ENCODE measurements at regions not wholly inside any gene's neighbourhood (a gene's known extent, or its start where the extent isn't known, plus 50 kb on each side); places are given as distances from the start of the nearest gene placed in this dataset.

DNA sequence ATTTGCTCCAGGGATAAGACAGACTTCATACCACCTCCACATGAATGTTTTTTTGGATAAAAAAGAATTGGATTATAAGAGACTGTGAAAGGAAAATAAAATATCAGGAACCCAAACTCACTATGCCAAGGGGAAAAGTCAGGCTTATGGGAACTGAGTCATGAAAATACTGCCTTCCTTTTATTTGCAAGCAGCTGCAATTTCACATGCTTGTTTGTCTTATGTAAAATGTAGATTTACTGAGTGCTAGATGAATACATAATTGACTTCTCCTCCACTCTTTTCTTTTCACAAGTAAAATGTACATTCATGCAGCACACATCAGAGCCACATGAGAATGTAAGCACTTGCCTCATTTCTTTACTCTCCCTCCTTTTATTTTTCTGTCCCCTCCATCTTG, 940.8 kb upstream of the MBL2 start:
- Histone ChIP-seq H3K27ac (ENCODE audit: low read depth, low read length, poor library complexity, severe bottlenecking) (no peak overlapping the region), H3K79me2 (ENCODE audit: insufficient read depth, low read length) (no peaks in the 10 kb centered on the region), H3K4me1 (ENCODE audit: insufficient read depth, low read length, severe bottlenecking) (no peaks in the 10 kb centered on the region), H4K20me1 (ENCODE audit: insufficient read depth, low read length) (no peaks in the 10 kb centered on the region), H3K9me3 (ENCODE audit: low read length) (no peaks in the 10 kb centered on the region), H3K9me2 (ENCODE audit: low read depth, low read length) (no peaks in the 10 kb centered on the region), H3K4me3 (ENCODE audit: low read depth, low read length, poor library complexity, severe bottlenecking) (no peak overlapping the region), H3K4me2 (ENCODE audit: low read length) (no peak overlapping the region), H2AFZ (ENCODE audit: low read length) (no peak overlapping the region), H3K36me3 (ENCODE audit: insufficient read depth, low read length) (no peaks in the 10 kb centered on the region), H3K9ac (ENCODE audit: low read length) (no peak overlapping the region), H3K27me3 (ENCODE audit: insufficient read depth, low read length) (no peaks in the 10 kb centered on the region), H3F3A (ENCODE audit: insufficient read depth, low read length) (no peaks in the 10 kb centered on the region)
- TF ChIP-seq, protein P1, sequence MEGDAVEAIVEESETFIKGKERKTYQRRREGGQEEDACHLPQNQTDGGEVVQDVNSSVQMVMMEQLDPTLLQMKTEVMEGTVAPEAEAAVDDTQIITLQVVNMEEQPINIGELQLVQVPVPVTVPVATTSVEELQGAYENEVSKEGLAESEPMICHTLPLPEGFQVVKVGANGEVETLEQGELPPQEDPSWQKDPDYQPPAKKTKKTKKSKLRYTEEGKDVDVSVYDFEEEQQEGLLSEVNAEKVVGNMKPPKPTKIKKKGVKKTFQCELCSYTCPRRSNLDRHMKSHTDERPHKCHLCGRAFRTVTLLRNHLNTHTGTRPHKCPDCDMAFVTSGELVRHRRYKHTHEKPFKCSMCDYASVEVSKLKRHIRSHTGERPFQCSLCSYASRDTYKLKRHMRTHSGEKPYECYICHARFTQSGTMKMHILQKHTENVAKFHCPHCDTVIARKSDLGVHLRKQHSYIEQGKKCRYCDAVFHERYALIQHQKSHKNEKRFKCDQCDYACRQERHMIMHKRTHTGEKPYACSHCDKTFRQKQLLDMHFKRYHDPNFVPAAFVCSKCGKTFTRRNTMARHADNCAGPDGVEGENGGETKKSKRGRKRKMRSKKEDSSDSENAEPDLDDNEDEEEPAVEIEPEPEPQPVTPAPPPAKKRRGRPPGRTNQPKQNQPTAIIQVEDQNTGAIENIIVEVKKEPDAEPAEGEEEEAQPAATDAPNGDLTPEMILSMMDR (IDR thresholded peaks at IDR 0.05; ENCODE audit: low read length), result no peak
- TF ChIP-seq EZH2 (IDR thresholded peaks at IDR 0.05; ENCODE audit: borderline replicate concordance, low read length), result no peak

DNA sequence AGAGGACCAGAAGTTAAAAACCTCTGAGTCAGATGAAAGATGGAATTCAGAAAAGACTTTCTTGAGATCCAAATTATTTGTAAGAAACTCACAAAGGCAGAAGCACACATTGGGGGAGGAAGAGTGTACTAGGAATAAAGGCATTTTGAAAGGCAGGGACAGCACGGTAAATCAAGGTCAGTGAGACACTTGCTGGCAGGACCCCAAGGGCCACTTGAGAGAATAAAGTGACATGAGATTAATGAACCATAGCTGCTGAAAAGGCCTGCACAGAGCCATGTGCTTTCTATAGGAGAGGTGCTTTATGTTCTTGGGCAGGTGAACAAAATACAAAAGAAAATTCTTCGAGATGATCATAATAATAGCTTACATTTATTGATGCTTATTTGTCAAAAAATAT, 929.9 kb upstream of the MBL2 start:
- H3K79me2 ChIP-seq (ENCODE audit: insufficient read depth, low read length), result no peaks in the 10 kb centered on the region
- H3K9me2 ChIP-seq (ENCODE audit: low read depth, low read length), result no peaks in the 10 kb centered on the region
- no peak overlapping the region for H3K27ac ChIP-seq (ENCODE audit: low read depth, low read length, poor library complexity, severe bottlenecking)
- H3K9me3 ChIP-seq (ENCODE audit: low read length), result no peaks in the 10 kb centered on the region
- no peaks in the 10 kb centered on the region for H3F3A ChIP-seq (ENCODE audit: insufficient read depth, low read length)
- H3K4me3 ChIP-seq (ENCODE audit: low read depth, low read length, poor library complexity, severe bottlenecking), result no peak overlapping the region
- H3K9ac ChIP-seq (ENCODE audit: low read length), result no peak overlapping the region
- TF ChIP-seq EZH2 (IDR thresholded peaks at IDR 0.05; ENCODE audit: borderline replicate concordance, low read length), result no peak
- TF ChIP-seq, protein P1 (IDR thresholded peaks at IDR 0.05; ENCODE audit: low read length), result no peak
- no peaks in the 10 kb centered on the region for H3K36me3 ChIP-seq (ENCODE audit: insufficient read depth, low read length)
- no peaks in the 10 kb centered on the region for H3K4me1 ChIP-seq (ENCODE audit: insufficient read depth, low read length, severe bottlenecking)
- H2AFZ ChIP-seq (ENCODE audit: low read length), result no peak overlapping the region
- no peak overlapping the region for H3K4me2 ChIP-seq (ENCODE audit: low read length)
- no peaks in the 10 kb centered on the region for H4K20me1 ChIP-seq (ENCODE audit: insufficient read depth, low read length)
- H3K27me3 ChIP-seq (ENCODE audit: insufficient read depth, low read length), result no peaks in the 10 kb centered on the region

DNA sequence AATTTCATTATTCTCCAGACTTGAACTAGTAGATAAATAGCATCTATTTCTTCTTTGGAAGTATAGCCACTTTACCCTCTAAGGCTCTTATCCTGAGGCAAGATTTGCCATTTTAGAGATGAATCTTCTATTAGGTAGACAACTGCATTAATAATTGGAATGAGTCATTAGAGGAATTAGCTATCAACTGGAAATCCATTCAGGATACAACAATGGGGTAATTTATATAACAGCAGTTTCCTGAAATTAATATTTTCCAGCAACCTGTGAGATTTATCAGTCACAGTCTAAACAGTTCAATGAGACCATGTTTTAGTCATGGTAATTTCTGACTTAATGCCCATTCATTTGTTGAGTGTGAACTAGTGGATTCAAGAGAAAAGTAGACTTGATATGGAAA, 928.6 kb upstream of the MBL2 start:
- Histone ChIP-seq H3K4me2 (ENCODE audit: low read length) (no peak overlapping the region), H3K4me1 (ENCODE audit: insufficient read depth, low read length, severe bottlenecking) (no peaks in the 10 kb centered on the region), H3K9ac (ENCODE audit: low read length) (no peak overlapping the region), H3K27me3 (ENCODE audit: insufficient read depth, low read length) (no peaks in the 10 kb centered on the region), H3K36me3 (ENCODE audit: insufficient read depth, low read length) (no peaks in the 10 kb centered on the region), H3K9me3 (ENCODE audit: low read length) (no peaks in the 10 kb centered on the region), H3K9me2 (ENCODE audit: low read depth, low read length) (no peaks in the 10 kb centered on the region), H3K4me3 (ENCODE audit: low read depth, low read length, poor library complexity, severe bottlenecking) (no peak overlapping the region), H3K27ac (ENCODE audit: low read depth, low read length, poor library complexity, severe bottlenecking) (no peak overlapping the region), H4K20me1 (ENCODE audit: insufficient read depth, low read length) (no peaks in the 10 kb centered on the region), H3F3A (ENCODE audit: insufficient read depth, low read length) (no peaks in the 10 kb centered on the region), H2AFZ (ENCODE audit: low read length) (no peak overlapping the region), H3K79me2 (ENCODE audit: insufficient read depth, low read length) (no peaks in the 10 kb centered on the region)
- TF ChIP-seq EZH2 (IDR thresholded peaks at IDR 0.05; ENCODE audit: borderline replicate concordance, low read length), result no peak
- TF ChIP-seq, protein P1 (IDR thresholded peaks at IDR 0.05; ENCODE audit: low read length), result no peak

All from OCI-LY1 (cell line).